Neuron (in vitro differentiated cells): ENCODE measurements at regions not wholly inside any gene's neighbourhood (a gene's known extent, or its start where the extent isn't known, plus 50 kb on each side); places are given as distances from the start of the nearest gene placed in this dataset.

ENCODE experiments used
- H2AFZ ChIP-seq: one replicate; pipeline ENCODE4 v1.6.1; 2013; ENCODE audit warnings: low read depth, mild to moderate bottlenecking, inconsistent platforms, low read length, moderate library complexity
- H3K27me3 ChIP-seq: one replicate; pipeline ENCODE4 v1.6.1; 2013; ENCODE audit warnings: low read length; ENCODE audit not compliant: insufficient read depth
- H3K36me3 ChIP-seq: one replicate; pipeline ENCODE4 v1.6.1; 2013; ENCODE audit warnings: low read length; ENCODE audit not compliant: insufficient read depth
- H3K4me1 ChIP-seq: one replicate; pipeline ENCODE4 v1.6.1; 2013; ENCODE audit warnings: low read length; ENCODE audit not compliant: insufficient read depth
- H3K4me3 ChIP-seq: 2 replicates; pipeline ENCODE4 v1.5.1; 2013; ENCODE audit warnings: mild to moderate bottlenecking, low read length, moderate library complexity
- H3K9me3 ChIP-seq: one replicate; pipeline ENCODE4 v1.6.1; 2013; ENCODE audit warnings: low read length

DNA sequence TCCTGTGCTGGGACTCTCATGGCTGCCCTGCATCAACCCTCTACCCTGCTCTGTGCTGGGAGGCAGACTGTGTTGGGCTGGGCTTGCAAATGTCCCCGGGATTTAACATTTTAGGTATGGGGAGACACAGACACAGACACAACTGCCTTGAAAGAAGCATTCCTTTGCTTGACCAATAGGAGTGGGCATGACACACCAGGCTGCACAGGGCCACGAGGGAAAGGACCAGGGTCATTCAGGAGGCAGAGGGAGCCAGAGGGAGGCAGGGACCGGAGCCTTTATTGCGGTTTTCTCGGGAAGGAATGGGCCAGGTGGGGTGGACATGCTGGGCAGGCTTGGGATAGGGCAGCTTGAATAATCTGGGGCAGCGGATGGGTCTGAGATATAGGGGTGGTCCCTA, 238.7 kb upstream of the COPS8 start:
- Histone ChIP-seq H3K4me3 (no peak overlapping the region), H3K4me1 (peaks cover 36% of the 10 kb centered on the region), H3K36me3 (no peaks in the 10 kb centered on the region), H2AFZ (no peak overlapping the region), H3K9me3 (peaks cover 17% of the 10 kb centered on the region), H3K27me3 (no peaks in the 10 kb centered on the region)

DNA sequence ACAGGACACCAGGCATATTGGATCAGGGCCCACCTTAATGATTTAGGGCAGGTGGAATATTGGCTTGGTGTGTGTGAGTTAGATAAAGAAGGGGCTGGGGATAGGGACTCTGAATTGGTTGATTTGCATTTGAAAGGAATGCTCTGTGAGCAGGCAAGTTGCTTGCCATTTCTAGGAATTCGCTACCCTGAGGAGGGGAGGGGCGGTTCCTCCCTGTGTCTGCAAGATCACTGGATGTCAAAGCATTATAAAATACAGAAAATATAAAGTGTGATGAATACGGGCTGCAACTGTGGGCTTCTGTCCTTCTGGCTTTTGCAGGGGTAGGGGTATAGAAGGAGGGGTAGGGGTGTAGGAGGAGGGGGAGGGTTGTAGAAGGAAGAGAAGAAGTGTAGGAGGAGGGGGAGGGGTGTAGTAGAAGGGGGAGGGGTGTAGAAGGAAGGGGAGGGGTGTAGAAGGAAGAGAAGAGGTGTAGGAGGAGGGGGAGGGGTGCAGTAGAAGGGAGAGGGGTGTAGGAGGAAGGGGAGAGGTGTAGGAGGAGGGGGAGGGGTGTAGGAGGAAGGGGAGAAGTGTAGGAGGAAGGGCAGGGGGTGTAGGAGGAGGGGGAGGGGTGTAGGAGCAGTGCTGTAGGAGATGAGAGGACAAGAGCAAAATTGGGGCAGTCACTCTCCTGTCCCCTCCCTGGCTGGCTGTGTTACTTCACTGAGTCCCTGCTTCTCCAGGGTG, 238.0 kb upstream of the COPS8 start:
- H3K9me3 ChIP-seq: peaks cover 17% of the 10 kb centered on the region
- no peaks in the 10 kb centered on the region for H3K36me3 ChIP-seq
- H3K4me3 ChIP-seq: no peak overlapping the region
- H3K4me1 ChIP-seq: peaks cover 41% of the 10 kb centered on the region
- no peaks in the 10 kb centered on the region for H3K27me3 ChIP-seq
- H2AFZ ChIP-seq: no peak overlapping the region

DNA sequence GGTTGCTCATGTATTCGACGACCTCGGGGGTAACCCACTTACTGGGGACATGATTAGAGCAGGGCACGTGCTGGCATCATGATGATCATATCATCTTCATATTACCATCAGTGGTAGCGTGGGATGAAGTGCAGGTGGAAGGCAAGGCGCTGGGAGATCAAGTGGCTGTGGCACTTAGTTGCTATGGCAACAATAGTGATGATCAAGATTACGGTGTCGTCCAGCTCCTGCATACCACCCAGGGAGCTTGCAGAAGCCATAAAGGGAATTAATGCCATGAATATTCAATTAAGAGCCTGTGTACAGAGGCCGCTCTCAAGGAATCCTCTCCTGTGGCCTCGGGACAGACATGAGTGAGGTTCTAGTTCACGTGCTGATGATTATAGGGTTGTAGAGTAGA, 237.2 kb upstream of the COPS8 start:
- peaks cover 17% of the 10 kb centered on the region for H3K9me3 ChIP-seq
- no peaks in the 10 kb centered on the region for H3K36me3 ChIP-seq
- H3K4me1 ChIP-seq: peaks cover 46% of the 10 kb centered on the region
- no peaks in the 10 kb centered on the region for H3K27me3 ChIP-seq
- H2AFZ ChIP-seq: no peak overlapping the region
- H3K4me3 ChIP-seq: no peak overlapping the region

DNA sequence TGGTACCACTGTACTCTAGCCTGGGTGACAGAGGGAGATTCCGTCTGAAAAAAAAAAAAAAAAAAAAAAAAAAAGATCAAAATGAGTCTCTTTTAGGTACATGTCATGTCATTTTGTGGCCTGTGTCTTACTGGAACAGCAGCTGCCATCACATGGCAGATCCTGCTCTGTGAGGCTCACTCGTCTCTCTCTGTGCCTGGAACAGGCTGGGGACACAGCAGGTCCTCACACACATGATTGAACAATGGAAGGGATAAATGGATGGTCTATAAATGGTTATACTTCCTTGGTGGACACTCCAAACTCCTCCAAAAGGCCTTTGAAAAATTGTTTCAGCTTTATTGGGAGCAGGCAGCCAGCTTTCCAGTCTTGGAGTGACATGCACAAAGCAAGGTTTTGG, 236.2 kb upstream of the COPS8 start:
- Histone ChIP-seq H3K4me1 (peaks cover 52% of the 10 kb centered on the region), H3K36me3 (no peaks in the 10 kb centered on the region), H2AFZ (no peak overlapping the region), H3K4me3 (no peak overlapping the region), H3K9me3 (peaks cover 15% of the 10 kb centered on the region), H3K27me3 (no peaks in the 10 kb centered on the region)

DNA sequence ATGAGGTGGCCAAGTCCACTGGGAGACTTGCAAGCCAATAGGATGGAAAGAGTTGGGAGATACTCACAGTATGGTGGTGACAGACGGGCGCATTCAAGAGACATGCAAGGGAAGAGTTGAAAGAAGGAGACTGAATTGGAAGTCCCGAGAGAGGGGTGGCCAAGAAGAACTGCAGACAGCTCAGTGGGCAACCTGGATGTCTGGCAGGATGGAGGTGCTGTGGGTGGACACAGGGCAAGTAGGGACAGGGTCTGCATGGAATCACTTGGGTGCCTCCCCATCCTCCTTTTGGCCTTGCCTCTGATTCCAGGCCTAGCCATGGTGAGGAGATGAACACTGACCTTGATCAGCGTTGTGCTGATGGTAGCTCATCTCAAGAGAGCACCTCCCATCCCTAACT, 235.7 kb upstream of the COPS8 start:
- Histone ChIP-seq H3K4me3 (no peak overlapping the region), H2AFZ (no peak overlapping the region), H3K27me3 (no peaks in the 10 kb centered on the region), H3K36me3 (no peaks in the 10 kb centered on the region), H3K9me3 (peaks cover 12% of the 10 kb centered on the region), H3K4me1 (peaks cover 54% of the 10 kb centered on the region)

DNA sequence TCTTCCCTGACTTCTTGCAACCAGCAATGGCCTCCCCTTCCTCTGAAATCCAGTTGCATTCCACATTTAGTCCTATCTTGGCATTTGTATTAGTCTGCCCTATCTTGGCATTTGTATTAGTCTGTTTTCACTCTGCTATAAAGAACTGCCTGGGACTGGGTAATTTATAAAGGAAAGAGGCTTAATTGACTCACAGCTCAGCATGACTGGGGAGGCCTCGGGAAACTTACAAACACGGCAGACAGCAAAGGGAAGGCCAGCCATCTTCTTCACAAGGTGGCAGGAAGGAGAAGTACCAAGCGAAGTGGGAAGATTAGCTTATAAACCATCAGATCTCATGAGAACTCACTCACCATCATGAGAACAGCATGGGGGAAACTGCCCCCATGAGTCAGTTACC, 234.5 kb upstream of the COPS8 start:
- Histone ChIP-seq H3K9me3 (no peaks in the 10 kb centered on the region), H3K4me1 (peaks cover 57% of the 10 kb centered on the region), H3K27me3 (no peaks in the 10 kb centered on the region), H2AFZ (no peak overlapping the region), H3K36me3 (no peaks in the 10 kb centered on the region), H3K4me3 (no peak overlapping the region)

DNA sequence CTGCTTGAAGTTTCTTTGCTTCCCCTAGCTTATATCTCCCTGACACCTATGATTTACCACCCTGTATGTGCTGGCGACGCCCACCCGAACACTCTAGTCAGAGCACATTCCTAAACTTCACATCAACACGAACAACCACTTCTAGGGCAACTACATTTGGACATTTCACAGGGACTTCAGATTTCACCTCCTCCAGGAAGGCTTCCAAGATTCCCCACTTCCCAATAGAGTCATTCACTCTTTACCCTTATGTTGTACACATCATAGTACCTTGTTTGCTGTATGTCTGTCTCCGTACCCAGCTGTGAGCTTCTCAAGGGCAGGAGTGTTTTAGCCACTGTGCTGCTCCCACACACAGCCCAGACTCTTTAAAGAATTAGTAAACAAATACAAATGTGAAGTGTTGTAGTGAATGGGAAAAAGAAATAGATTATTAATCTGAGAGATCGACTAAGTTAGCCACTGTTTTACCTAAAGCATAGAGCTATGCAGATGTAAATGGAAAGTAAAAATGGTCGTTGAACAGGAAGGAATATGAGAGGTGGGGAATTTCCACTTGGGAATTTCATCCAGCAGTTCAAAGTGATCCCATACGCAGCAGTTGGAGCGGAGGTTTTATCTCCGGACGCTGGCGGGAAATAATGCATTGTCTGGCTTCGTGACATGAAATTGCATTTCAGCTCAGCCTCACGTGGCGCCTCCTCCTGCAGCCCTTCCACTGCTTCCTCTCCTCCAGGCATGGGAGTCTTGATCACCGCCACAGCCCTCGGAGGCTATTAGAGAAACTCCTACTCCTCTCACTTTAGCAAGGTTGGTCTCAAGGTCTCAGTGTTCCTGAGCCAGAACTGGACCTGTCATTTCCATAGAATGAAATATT, 233.4 kb upstream of the COPS8 start:
- no peak overlapping the region for H2AFZ ChIP-seq
- H3K4me1 ChIP-seq: peaks cover 58% of the 10 kb centered on the region
- H3K27me3 ChIP-seq: no peaks in the 10 kb centered on the region
- no peaks in the 10 kb centered on the region for H3K9me3 ChIP-seq
- H3K36me3 ChIP-seq: no peaks in the 10 kb centered on the region
- no peak overlapping the region for H3K4me3 ChIP-seq

DNA sequence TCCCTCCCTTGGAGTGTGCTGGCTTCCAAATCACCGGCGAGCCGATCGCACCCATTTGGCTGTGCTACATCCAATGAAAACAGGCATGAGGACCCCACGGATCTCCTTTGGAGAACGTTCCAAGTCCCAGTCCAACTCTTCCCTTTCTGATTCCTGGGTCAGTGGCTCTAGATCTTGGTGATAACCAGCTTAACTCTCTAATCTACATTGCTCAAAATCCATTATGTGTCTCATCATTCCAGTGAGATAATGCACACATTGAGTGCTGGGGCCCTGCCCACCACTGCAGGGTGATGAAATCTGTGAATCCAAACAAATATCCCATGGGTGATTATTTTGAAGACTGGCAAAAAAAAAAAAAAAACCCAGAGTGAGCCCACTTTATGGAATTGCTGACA, 232.7 kb upstream of the COPS8 start:
- Histone ChIP-seq H2AFZ (no peak overlapping the region), H3K4me1 (peaks cover 59% of the 10 kb centered on the region), H3K4me3 (no peak overlapping the region), H3K27me3 (no peaks in the 10 kb centered on the region), H3K9me3 (no peaks in the 10 kb centered on the region), H3K36me3 (no peaks in the 10 kb centered on the region)

DNA sequence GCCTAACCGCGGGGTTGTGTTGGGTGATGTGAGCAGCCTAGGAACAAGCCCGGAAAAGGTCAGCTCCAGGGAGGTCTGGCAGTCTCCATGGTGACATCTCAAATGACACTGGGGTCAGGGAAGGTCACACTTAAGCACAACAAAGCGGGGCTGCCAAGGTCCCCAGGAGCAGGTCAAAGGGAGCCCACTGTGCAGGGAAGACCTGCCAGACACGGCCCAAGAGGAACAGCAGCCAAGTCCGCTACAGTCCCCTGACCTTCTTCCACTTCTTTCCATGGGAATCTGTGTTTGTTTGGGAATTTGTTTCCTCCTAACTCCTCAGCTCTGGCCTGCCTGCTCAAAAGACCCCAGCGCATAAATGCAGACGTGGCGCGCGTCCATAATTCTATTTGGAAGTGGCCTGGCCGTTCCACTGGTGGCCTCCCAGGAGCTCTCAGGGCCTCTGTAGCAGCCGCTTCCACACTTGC, 232.1 kb upstream of the COPS8 start:
- Histone ChIP-seq H2AFZ (no peak overlapping the region), H3K4me1 (peaks cover 55% of the 10 kb centered on the region), H3K27me3 (no peaks in the 10 kb centered on the region), H3K9me3 (no peaks in the 10 kb centered on the region), H3K36me3 (no peaks in the 10 kb centered on the region), H3K4me3 (no peak overlapping the region)

DNA sequence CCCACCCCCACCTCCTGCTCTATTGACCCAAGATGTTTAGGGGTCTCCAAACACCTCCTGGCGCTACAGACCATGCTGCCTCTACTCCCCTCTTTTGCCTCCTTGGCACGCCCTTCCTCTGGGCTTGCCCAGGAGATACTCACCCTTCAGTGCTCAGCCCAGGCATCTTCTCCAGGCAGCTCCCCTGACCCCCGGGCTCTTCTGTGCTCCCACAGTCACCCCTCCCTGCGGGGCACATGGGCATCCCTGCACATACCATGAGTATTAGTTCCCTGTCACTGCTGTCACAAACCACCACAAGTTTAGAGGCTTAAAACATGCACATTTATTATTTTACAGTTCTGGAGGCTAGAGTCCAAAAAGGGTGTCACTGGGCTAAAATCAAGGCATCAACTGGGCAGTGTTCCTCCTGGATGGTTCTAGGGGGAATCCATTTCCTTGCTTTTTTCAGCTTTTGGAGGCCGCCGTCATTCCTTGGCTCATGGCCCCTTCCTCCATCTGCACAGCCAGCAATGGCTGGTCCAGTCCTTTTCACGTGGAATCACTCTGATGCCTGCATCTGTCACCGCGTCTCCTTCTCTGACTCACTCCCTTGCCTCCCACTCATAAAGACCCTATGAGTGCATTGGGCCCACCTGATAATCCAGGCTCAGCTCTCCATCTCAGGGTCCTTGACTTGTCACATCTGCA, 230.4 kb upstream of the COPS8 start:
- Histone ChIP-seq H3K4me1 (peaks cover 48% of the 10 kb centered on the region), H3K36me3 (no peaks in the 10 kb centered on the region), H2AFZ (no peak overlapping the region), H3K9me3 (no peaks in the 10 kb centered on the region), H3K4me3 (no peak overlapping the region), H3K27me3 (no peaks in the 10 kb centered on the region)

DNA sequence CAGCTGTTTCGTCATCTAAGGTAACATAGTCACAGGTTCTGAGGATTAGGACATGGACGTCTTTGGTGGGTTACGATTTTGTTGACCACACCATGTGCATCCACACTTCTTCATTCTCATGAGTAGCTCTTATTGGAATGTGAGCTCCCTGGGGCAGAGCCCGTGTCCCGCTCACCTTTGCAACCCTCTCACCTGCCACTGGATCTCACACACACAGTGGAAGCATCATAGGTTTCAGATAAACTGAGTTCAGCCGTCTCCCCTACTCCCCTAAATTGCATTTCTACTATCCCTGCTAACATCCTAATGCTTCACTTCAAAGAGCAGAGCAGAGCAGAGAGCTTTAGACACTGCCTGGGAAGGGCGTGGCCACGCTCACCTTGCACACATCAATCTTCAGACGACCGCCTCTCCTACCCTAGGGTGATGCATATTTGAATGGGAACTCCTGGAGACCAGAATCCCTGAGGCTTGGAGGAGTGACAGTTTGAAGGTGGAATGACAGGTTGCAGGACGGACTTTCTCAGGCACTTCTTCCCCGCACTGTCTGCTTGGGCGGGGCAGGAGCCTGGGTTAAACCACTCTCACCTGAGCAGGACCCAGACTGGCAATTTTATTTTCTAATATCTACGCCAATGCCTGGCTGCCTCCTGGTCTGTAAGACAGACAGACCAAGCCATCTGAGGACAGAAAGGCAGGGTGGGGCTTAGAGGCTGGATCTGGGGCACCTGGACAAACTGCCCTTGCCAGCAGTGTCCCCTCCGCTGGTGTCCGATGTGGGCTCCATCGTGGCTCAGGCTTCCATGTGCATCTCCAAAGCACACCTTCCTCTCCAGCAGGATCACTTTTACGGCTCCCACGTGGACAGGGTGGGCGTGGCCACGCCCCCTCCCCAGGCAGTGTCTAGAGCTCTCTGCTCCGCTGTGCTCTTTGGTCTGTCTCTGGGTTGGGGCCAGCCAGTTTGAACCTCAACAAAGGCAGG, 229.5 kb upstream of the COPS8 start:
- Histone ChIP-seq H3K36me3 (no peaks in the 10 kb centered on the region), H3K27me3 (no peaks in the 10 kb centered on the region), H3K9me3 (no peaks in the 10 kb centered on the region), H3K4me1 (peaks cover 48% of the 10 kb centered on the region), H3K4me3 (no peak overlapping the region), H2AFZ (no peak overlapping the region)

DNA sequence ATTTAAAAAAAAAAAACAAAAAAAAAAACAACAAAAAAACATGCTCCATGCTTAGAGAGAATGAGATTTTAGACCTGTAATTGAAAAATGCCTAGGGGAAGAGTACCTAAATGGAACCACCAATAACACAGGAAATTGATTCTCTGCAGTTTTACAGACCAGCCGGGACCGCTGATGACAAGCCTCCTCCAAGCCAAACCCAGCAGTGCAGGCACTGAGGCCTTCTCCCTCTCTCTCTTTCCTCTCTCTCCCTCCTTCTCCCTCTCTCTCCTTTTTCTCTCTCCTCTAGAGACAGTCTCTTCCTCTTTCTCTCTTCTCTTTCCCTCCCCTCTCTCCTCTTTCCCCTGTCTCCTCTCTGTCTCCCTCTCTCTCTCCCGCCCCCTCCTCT, 228.8 kb upstream of the COPS8 start:
- no peak overlapping the region for H3K4me3 ChIP-seq

More for the DNA sequence above, 228.8 kb upstream of the COPS8 start:
- peaks cover 48% of the 10 kb centered on the region for H3K4me1 ChIP-seq
- no peaks in the 10 kb centered on the region for H3K36me3 ChIP-seq
- no peak overlapping the region for H2AFZ ChIP-seq
- no peaks in the 10 kb centered on the region for H3K27me3 ChIP-seq
- H3K9me3 ChIP-seq: no peaks in the 10 kb centered on the region
